Thyroid gland (tissue), 4 donors: ENCODE measurements at regions not wholly inside any gene's neighbourhood (a gene's known extent, or its start where the extent isn't known, plus 50 kb on each side); places are given as distances from the start of the nearest gene placed in this dataset.

Experiments used
- CTCF ChIP-seq, 6 experiments: fragments of 200-600 bp in 3 of 6; fragments of 450-650 bp in 3 of 6; sonication (generic) in 3 of 6; IDR thresholded peaks; one replicate each; pipeline ENCODE4 v1.5.1; 2016 to 2019; ENCODE audit warnings: antibody characterized with exemption in 6 of 6, mild to moderate bottlenecking in 2 of 6, inconsistent platforms in 1 of 6, moderate library complexity in 1 of 6
- POLR2A ChIP-seq, 2 donors: fragments of 450-650 bp; IDR thresholded peaks; one replicate each; pipeline ENCODE4 v1.6.1; 2017; ENCODE audit warnings: antibody characterized with exemption in 2 of 2, mild to moderate bottlenecking in 2 of 2, moderate library complexity in 1 of 2

DNA sequence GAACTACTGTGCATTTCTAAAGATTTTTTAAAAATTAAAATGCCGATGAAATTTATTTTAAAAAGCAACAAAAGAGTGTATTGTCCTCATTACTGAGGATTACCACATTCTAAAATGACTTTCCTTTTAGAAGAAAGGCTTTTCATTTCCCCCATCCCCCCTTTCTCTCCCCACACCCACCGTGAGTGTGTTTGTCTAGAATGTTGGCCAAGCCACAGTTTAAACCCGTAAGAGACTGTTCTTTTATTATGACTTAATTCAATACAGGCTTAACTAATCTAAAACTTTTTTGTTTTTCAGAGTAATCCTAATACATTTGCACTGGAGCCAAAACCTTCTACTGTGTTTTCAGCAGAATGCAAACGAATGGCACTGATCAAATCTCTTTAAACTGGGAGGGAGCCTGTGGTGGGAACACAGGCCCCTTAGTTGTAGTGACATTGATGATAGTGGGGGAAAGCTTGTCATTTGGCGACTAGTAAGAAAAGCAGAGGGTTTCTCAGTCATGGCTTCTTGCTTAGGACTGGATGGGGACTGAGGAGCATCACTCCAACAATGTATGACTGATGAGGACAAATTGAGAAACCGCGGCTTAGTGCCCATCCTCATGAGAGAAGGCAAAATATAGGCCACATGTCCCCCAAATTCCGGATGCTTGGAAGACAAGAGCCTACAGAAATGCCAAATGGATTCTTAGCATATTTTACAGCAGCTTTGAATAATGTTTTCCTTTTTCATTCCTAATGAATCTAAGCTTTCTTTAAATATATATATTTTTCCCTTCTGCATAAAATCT lies 154.0 kb upstream of the SMIM21 start:
- TF ChIP-seq CTCF (IDR thresholded peaks at IDR 0.05) (no peak), POLR2A (IDR thresholded peaks at IDR 0.05) (no peak)
